ENCODE measurements at regions not wholly inside any gene's neighbourhood (a gene's known extent, or its start where the extent isn't known, plus 50 kb on each side); places are given as distances from the start of the nearest gene placed in this dataset.

GRCh38 chr6:95233879-95234278 lies 343.5 kb upstream of the MANEA start:
- Histone ChIP-seq H3K9me3 (ENCODE audit: control insufficient read depth, low read depth, low read length) (no peaks in the 10 kb centered on the region), H3K4me1 (ENCODE audit: control insufficient read depth, insufficient read depth, low read length) (no peaks in the 10 kb centered on the region), H3K4me3 (ENCODE audit: low read length) (no peak overlapping the region), H3K36me3 (ENCODE audit: control insufficient read depth, insufficient read depth, low read length) (no peaks in the 10 kb centered on the region), H3K27me3 (ENCODE audit: control insufficient read depth, insufficient read depth, low read length) (no peaks in the 10 kb centered on the region), H3K27ac (ENCODE audit: low read length) (no peak overlapping the region)
- WGBS (ENCODE audit: insufficient coverage, low lambda C conversion rate) = no CpG with 5 or more reads among the region's 9 CpGs
- no peak for DNase-seq

GRCh38 chr6:95240514-95240913 lies 336.8 kb upstream of the MANEA start:
- Histone ChIP-seq H3K4me3 (ENCODE audit: low read length) (no peak overlapping the region), H3K27me3 (ENCODE audit: control insufficient read depth, insufficient read depth, low read length) (no peaks in the 10 kb centered on the region)

GRCh38 chr6:95242560-95242959 lies 334.8 kb upstream of the MANEA start:
- Histone ChIP-seq H3K27me3 (ENCODE audit: control insufficient read depth, insufficient read depth, low read length) (no peaks in the 10 kb centered on the region), H3K4me1 (ENCODE audit: control insufficient read depth, insufficient read depth, low read length) (no peaks in the 10 kb centered on the region), H3K36me3 (ENCODE audit: control insufficient read depth, insufficient read depth, low read length) (no peaks in the 10 kb centered on the region), H3K4me3 (ENCODE audit: low read length) (no peak overlapping the region), H3K9me3 (ENCODE audit: control insufficient read depth, low read depth, low read length) (no peaks in the 10 kb centered on the region), H3K27ac (ENCODE audit: low read length) (no peak overlapping the region)
- DNase-seq = no peak
- 50% methylated on average over 1 of the region's 1 CpG for WGBS (ENCODE audit: insufficient coverage, low lambda C conversion rate)

More at GRCh38 chr6:95240514-95240913, 336.8 kb upstream of the MANEA start:
- H3K9me3 ChIP-seq (ENCODE audit: control insufficient read depth, low read depth, low read length) = no peaks in the 10 kb centered on the region
- H3K27ac ChIP-seq (ENCODE audit: low read length) = no peak overlapping the region
- no peaks in the 10 kb centered on the region for H3K4me1 ChIP-seq (ENCODE audit: control insufficient read depth, insufficient read depth, low read length)
- no peaks in the 10 kb centered on the region for H3K36me3 ChIP-seq (ENCODE audit: control insufficient read depth, insufficient read depth, low read length)
- DNase-seq = no peak

- no peak overlapping the region for H3K27ac ChIP-seq (ENCODE audit: low read length)
- no peak for DNase-seq
- no peaks in the 10 kb centered on the region for H3K4me1 ChIP-seq (ENCODE audit: control insufficient read depth, insufficient read depth, low read length)
- H3K36me3 ChIP-seq (ENCODE audit: control insufficient read depth, insufficient read depth, low read length) = no peaks in the 10 kb centered on the region
- H3K9me3 ChIP-seq (ENCODE audit: control insufficient read depth, low read depth, low read length) = no peaks in the 10 kb centered on the region
- H3K27me3 ChIP-seq (ENCODE audit: control insufficient read depth, insufficient read depth, low read length) = no peaks in the 10 kb centered on the region
- H3K4me3 ChIP-seq (ENCODE audit: low read length) = no peak overlapping the region
Measured at GRCh38 chr6:95243053-95243452, 334.3 kb upstream of the MANEA start.

DNA sequence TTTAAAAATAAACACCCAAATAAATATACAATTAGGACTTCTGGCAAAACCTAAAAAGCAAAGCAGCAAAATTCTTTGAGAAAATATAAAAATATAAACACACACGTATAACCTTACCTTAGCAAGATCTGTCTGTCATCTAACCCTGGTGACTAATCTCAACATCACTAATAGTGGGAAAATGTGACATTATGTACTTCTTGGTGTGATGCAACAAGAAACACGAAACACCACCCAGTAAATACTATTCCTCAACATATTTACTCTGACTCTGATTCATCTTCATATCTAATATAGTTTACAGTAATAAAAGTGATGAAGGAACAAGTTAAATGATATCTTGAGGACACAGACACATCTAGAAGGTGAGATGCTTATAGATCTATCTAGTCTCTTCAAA lies 332.6 kb upstream of the MANEA start:
- Histone ChIP-seq H3K27me3 (ENCODE audit: control insufficient read depth, insufficient read depth, low read length) (no peaks in the 10 kb centered on the region), H3K4me1 (ENCODE audit: control insufficient read depth, insufficient read depth, low read length) (no peaks in the 10 kb centered on the region), H3K4me3 (ENCODE audit: low read length) (no peak overlapping the region), H3K36me3 (ENCODE audit: control insufficient read depth, insufficient read depth, low read length) (no peaks in the 10 kb centered on the region), H3K9me3 (ENCODE audit: control insufficient read depth, low read depth, low read length) (no peaks in the 10 kb centered on the region), H3K27ac (ENCODE audit: low read length) (no peak overlapping the region)
- DNase-seq = no peak
- WGBS (ENCODE audit: insufficient coverage, low lambda C conversion rate) = 80% methylated on average over 1 of the region's 2 CpGs

DNA sequence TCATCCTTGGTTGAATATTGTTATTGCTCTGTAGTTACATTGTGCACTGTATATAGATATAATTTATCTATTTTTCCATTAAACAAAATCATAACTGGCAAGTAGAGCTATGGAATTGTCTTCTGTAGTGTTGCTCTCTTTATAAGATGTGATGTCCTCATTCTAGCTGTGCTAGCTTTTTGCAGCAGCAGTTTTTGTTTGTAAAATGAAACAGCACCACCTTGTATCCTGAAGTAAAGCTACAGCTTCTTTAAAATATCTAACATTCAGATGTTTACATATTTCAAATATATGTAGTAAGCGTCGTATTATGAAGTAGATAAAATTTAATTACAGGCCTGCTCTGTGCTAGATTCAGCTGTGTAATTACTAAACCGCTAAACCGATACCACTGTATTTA lies 328.8 kb upstream of the MANEA start:
- Histone ChIP-seq H3K27me3 (ENCODE audit: control insufficient read depth, insufficient read depth, low read length) (no peaks in the 10 kb centered on the region), H3K36me3 (ENCODE audit: control insufficient read depth, insufficient read depth, low read length) (no peaks in the 10 kb centered on the region), H3K4me1 (ENCODE audit: control insufficient read depth, insufficient read depth, low read length) (no peaks in the 10 kb centered on the region), H3K9me3 (ENCODE audit: control insufficient read depth, low read depth, low read length) (no peaks in the 10 kb centered on the region), H3K27ac (ENCODE audit: low read length) (no peak overlapping the region), H3K4me3 (ENCODE audit: low read length) (no peak overlapping the region)
- WGBS (ENCODE audit: insufficient coverage, low lambda C conversion rate) = 100% methylated on average over 2 of the region's 4 CpGs
- DNase-seq = no peak

DNA sequence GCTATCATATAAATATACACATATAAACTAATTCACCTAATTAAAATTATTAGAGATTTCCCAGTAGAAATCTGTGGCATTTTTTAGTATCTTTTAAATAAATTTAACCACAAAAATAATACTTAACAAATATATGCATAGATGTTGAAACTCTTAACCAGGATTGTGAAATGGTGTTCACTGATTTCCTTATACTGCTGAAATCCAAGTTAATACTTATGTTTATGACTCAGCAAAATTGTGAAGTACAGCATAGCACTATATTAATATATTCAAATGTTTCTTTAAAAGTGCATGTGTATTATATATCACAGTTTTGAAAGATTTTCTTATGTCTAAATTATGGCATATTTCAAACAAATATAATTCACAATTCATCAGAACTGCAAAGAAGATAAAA lies 328.2 kb upstream of the MANEA start:
- no peak for DNase-seq
- H3K36me3 ChIP-seq (ENCODE audit: control insufficient read depth, insufficient read depth, low read length) = no peaks in the 10 kb centered on the region
- no peaks in the 10 kb centered on the region for H3K9me3 ChIP-seq (ENCODE audit: control insufficient read depth, low read depth, low read length)
- H3K4me1 ChIP-seq (ENCODE audit: control insufficient read depth, insufficient read depth, low read length) = no peaks in the 10 kb centered on the region
- no peaks in the 10 kb centered on the region for H3K27me3 ChIP-seq (ENCODE audit: control insufficient read depth, insufficient read depth, low read length)
- H3K27ac ChIP-seq (ENCODE audit: low read length) = no peak overlapping the region
- no peak overlapping the region for H3K4me3 ChIP-seq (ENCODE audit: low read length)

DNA sequence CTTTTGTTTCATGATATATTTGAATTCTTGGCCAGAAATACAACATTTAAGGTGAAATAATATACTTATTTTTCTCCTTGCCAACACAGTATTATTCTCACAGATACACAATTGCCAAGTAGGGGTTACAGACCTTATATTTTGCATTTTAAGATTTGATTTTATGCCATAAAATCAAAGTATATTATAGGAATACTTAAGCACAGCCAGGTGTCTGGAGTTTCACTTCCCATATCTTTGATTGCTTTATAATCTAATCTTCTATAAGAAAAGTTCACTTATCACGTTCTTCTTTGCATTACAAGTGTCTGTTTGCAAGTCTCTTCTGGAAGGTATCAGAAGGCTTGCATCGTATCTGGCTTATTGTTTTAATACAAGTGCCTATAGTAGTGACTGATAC lies 327.7 kb upstream of the MANEA start:
- DNase-seq = no peak
- H3K4me1 ChIP-seq (ENCODE audit: control insufficient read depth, insufficient read depth, low read length) = no peaks in the 10 kb centered on the region
- H3K27me3 ChIP-seq (ENCODE audit: control insufficient read depth, insufficient read depth, low read length) = no peaks in the 10 kb centered on the region
- no CpG with 5 or more reads among the region's 2 CpGs for WGBS (ENCODE audit: insufficient coverage, low lambda C conversion rate)
- H3K4me3 ChIP-seq (ENCODE audit: low read length) = no peak overlapping the region
- H3K36me3 ChIP-seq (ENCODE audit: control insufficient read depth, insufficient read depth, low read length) = no peaks in the 10 kb centered on the region
- H3K27ac ChIP-seq (ENCODE audit: low read length) = no peak overlapping the region
- no peaks in the 10 kb centered on the region for H3K9me3 ChIP-seq (ENCODE audit: control insufficient read depth, low read depth, low read length)

DNA sequence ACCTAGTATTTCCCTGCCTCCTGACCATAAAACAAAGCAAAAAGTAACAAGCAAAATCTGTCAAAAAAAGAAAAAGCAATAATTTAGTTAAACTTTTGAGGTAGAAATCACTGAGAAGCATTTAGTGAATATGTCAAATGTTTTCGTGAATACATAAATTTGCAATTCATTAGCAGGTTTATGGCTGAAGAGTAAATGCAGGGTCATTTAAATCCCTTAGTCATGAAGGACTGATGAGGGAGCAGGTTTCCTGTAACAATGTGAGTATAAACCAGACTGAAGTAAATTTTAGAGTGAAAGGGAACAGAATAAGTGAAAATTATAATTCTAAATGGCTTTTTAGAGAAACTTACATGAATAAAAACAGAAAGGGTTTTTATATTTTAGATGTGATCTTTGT lies 313.5 kb upstream of the MANEA start:
- Histone ChIP-seq H3K4me3 (ENCODE audit: low read length) (no peak overlapping the region), H3K36me3 (ENCODE audit: control insufficient read depth, insufficient read depth, low read length) (no peaks in the 10 kb centered on the region), H3K27me3 (ENCODE audit: control insufficient read depth, insufficient read depth, low read length) (no peaks in the 10 kb centered on the region), H3K27ac (ENCODE audit: low read length) (no peak overlapping the region), H3K9me3 (ENCODE audit: control insufficient read depth, low read depth, low read length) (no peaks in the 10 kb centered on the region), H3K4me1 (ENCODE audit: control insufficient read depth, insufficient read depth, low read length) (no peaks in the 10 kb centered on the region)
- no CpG with 5 or more reads among the region's 1 CpG for WGBS (ENCODE audit: insufficient coverage, low lambda C conversion rate)
- DNase-seq = no peak

DNA sequence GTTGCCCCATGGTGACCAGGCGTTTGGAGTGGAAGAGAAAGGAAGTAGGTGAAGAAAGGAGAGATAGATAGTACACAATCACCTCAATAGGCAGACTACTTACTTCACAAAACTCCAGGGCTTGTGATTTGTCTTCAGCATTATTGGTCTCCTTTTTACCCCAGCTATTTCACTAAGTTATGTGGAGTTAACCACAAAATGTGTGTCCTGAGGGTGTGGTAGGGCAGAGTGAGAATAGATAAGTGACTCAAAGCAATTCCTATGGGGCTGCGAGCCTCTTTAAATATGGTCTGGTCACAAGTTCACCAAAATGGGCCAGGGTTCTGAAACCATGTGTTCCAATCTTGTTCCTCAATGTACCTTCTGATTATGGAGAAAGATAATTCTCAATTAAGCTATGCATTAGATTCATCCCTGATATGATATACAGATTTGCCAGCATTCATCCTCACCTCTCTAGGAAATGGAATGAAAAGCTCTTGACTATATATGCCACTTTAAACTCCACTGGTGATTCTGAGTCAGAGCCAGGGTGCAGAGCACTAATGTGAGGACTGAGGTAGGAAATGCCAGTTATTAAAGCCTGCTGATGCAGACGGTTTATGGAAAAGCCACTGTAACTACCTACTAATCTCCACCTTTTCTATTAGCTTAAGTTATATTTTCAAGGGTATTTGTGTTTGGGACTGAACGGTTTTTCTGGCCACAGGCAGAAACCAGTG lies 310.6 kb upstream of the MANEA start:
- Histone ChIP-seq H3K27me3 (ENCODE audit: control insufficient read depth, insufficient read depth, low read length) (no peaks in the 10 kb centered on the region), H3K27ac (ENCODE audit: low read length) (no peak overlapping the region), H3K36me3 (ENCODE audit: control insufficient read depth, insufficient read depth, low read length) (no peaks in the 10 kb centered on the region), H3K4me1 (ENCODE audit: control insufficient read depth, insufficient read depth, low read length) (no peaks in the 10 kb centered on the region), H3K4me3 (ENCODE audit: low read length) (no peak overlapping the region), H3K9me3 (ENCODE audit: control insufficient read depth, low read depth, low read length) (no peaks in the 10 kb centered on the region)
- WGBS (ENCODE audit: insufficient coverage, low lambda C conversion rate) = 69% methylated on average over 2 of the region's 4 CpGs
- DNase-seq = no peak

DNA sequence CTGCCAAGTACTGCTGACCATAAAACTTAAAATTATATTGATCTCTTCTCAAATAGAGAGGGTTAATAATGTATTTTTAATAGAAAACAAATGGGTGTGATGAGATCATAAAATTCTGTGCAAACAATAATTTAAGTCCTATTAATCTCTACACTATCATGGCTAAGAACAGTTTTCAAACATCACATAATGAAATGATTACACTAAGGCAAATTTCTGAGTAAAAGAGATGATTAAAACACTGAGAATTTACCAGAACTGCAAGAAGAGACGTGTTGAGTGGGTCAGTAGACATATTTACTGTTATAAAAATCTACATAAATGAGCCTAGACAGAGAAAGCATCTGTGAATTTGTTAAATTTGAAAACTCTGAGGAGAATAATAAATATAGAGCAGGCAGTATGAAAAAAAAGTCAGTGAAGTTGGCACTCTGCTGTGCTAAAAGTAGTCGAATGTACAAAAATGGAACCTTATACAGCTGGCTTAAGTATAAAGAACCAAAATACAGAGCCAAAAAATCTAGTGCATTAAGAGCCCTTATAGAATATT lies 302.6 kb upstream of the MANEA start:
- no peaks in the 10 kb centered on the region for H3K36me3 ChIP-seq (ENCODE audit: control insufficient read depth, insufficient read depth, low read length)
- H3K27ac ChIP-seq (ENCODE audit: low read length) = no peak overlapping the region
- no peak for DNase-seq
- H3K9me3 ChIP-seq (ENCODE audit: control insufficient read depth, low read depth, low read length) = no peaks in the 10 kb centered on the region
- no peaks in the 10 kb centered on the region for H3K4me1 ChIP-seq (ENCODE audit: control insufficient read depth, insufficient read depth, low read length)
- H3K27me3 ChIP-seq (ENCODE audit: control insufficient read depth, insufficient read depth, low read length) = no peaks in the 10 kb centered on the region
- H3K4me3 ChIP-seq (ENCODE audit: low read length) = no peak overlapping the region
- 29% methylated on average over 1 of the region's 2 CpGs for WGBS (ENCODE audit: insufficient coverage, low lambda C conversion rate)

All from large intestine (tissue), 3 donors.